H1 (cell line): ENCODE measurements at regions not wholly inside any gene's neighbourhood (a gene's known extent, or its start where the extent isn't known, plus 50 kb on each side); places are given as distances from the start of the nearest gene placed in this dataset.

ENCODE experiments used
- BCL11A ChIP-seq, 2 experiments: IDR thresholded peaks; one replicate each; pipeline ENCODE4 v1.6.1; 2011; ENCODE audit warnings: low read depth in 2 of 2, low read length in 2 of 2, mild to moderate bottlenecking in 2 of 2
- RFX5 ChIP-seq: IDR thresholded peaks from 2 replicates; pipeline ENCODE4 v1.6.1; 2011; ENCODE audit warnings: low read depth, low read length, improper control_type of control experiment, borderline replicate concordance
- SIN3A ChIP-seq, 2 experiments: IDR thresholded peaks in 1 of 2; conservative IDR thresholded peaks in 1 of 2; 2 replicates each; pipeline ENCODE4 v1.6.1; 2011 to 2012; ENCODE audit warnings: low read length in 2 of 2, improper control_type of control experiment in 1 of 2, low read depth in 1 of 2, mild to moderate bottlenecking in 1 of 2
- TBP ChIP-seq: IDR thresholded peaks from 2 replicates; pipeline ENCODE4 v1.6.1; 2011; ENCODE audit warnings: low read depth, low read length, improper control_type of control experiment

DNA sequence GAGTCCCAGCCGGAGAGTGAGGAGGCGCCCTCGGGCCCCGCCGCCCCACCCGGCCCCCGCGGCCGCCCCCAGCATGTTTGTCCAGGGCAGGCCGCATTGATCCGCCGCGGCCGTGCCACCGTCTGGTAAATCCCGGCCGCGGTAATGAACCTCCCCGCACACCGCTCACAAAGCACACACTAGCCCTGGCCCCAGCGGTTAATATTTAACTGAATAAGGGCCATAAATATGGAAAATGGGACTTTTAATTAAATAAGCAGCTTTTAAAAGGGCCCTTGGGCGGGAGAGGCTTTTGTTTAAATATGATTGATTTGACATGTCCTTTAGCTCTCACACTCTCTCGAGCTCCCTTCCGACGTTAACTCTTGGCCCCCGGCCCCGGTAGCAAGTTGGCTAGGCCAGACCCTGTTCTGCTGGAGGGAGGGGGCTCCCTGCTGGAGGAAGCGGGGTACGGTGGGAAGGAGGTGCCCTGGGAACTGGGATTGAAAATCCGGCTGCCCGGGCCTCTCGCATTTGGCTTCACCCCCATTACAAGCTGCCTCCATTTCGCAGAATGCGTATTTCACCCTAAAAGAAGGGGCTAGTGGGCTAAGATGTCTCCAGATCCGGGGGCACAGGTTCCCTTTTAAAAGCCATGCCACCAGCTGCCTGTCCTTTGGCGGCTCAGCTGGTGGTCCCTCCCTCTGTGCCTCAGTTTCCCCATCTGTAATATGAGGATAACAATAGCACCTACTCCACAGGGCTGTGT lies 199.8 kb downstream of the RBM19 start (continued):
- TF ChIP-seq BCL11A (IDR thresholded peaks at IDR 0.05; ENCODE audit: low read depth in 2 of 2, low read length in 2 of 2) (no peak), SIN3A (conservative IDR thresholded peaks at IDR 0.05 in 1 of 2, IDR thresholded peaks at IDR 0.05 in 1 of 2; ENCODE audit: low read depth in 1 of 2, low read length in 2 of 2) (no peak), RFX5 (no peak), TBP (no peak)
- TF ChIP-seq, all 59 proteins: peak for 2
